ENCODE measurements at regions not wholly inside any gene's neighbourhood (a gene's known extent, or its start where the extent isn't known, plus 50 kb on each side); places are given as distances from the start of the nearest gene placed in this dataset.

DNA sequence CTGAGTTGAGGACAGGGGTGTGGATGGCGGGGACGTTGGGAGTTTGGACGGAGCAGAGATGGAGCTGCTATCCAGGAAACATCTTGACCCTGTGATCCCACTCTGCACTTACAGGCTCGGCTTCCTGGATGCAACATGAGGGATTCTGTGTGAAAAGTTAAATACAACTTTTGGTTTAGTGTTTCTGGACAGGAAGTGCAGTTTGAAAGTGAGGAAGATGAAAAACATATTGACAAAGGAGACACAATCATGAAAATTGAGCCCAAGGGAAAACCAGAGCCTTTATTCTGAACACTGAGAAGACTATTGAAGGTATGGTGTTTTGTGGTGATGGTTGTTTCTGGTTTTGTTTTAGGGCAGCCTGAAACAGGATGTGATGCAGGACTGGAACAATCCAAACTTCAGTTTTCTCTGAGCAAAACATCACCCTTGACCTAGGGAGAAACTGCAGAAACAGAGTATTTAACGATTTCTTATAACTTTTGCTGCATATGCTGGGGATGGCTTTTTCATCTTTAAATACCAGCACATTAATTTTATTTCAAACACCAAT is 76.5 kb upstream of the RFX8 start:
- TF ChIP-seq CTCF (IDR thresholded peaks at IDR 0.05; ENCODE audit: extremely low read depth in 1 of 2, insufficient read depth in 1 of 2, low read depth in 1 of 2, low read length in 2 of 2) (no peak), POLR2AphosphoS5 (IDR thresholded peaks at IDR 0.05; ENCODE audit: insufficient read depth, low read depth, low read length) (no peak), EZH2 (IDR thresholded peaks at IDR 0.05; ENCODE audit: borderline replicate concordance, low read depth, low read length, severe bottlenecking) (no peak), MYC (IDR thresholded peaks at IDR 0.05; ENCODE audit: low read depth, low read length) (no peak), JUN (IDR thresholded peaks at IDR 0.05; ENCODE audit: borderline replicate concordance, insufficient read depth, insufficient read length, low read depth) (no peak), MAX (IDR thresholded peaks at IDR 0.05; ENCODE audit: insufficient read depth, insufficient read length) (no peak), GATA2 (IDR thresholded peaks at IDR 0.05; ENCODE audit: insufficient read depth, insufficient read length, low read depth, low read length) (no peak), FOS (IDR thresholded peaks at IDR 0.05; ENCODE audit: borderline replicate concordance, insufficient read depth, low read length) (no peak), POLR2A (IDR thresholded peaks at IDR 0.05; ENCODE audit: low read depth, low read length) (no peak)
- dilution Hi-C loops (cut with MboI; ENCODE audit: extremely low pct_ligation_motif_present, low sequenced_read_pairs) = no loop called here
- Histone ChIP-seq H3K4me2 (ENCODE audit: insufficient read depth, low read length) (no peak overlapping the region), H3K9me3 (replicated peaks; ENCODE audit: control insufficient read depth, insufficient read depth, low read length) (no peaks in the 10 kb centered on the region), H3K4me1 (ENCODE audit: control insufficient read depth, extremely low read depth, insufficient read depth, low read length) (peaks cover 8% of the 10 kb centered on the region), H3K4me3 (replicated peaks in 1 of 3; ENCODE audit: insufficient read depth in 1 of 3, low read depth in 1 of 3, low read length in 3 of 3) (no peak overlapping the region), H3K27ac (ENCODE audit: insufficient read depth, low read depth, low read length) (no peak overlapping the region), H3K27me3 (ENCODE audit: control insufficient read depth in 2 of 2, insufficient read depth in 2 of 2, low read length in 2 of 2) (no peaks in the 10 kb centered on the region), H2AFZ (ENCODE audit: low read depth, low read length) (peak overlapping the region; percentile 27), H3K9ac (replicated peaks; ENCODE audit: extremely low read depth, insufficient read depth, low read length) (no peak overlapping the region), H3K79me2 (ENCODE audit: control insufficient read depth, insufficient read depth, low read length) (no peaks in the 10 kb centered on the region), H3K36me3 (ENCODE audit: control insufficient read depth in 2 of 2, extremely low read depth in 1 of 2, insufficient read depth in 2 of 2, low read length in 2 of 2) (no peaks in the 10 kb centered on the region), H3K9me1 (replicated peaks; ENCODE audit: control insufficient read depth, extremely low read depth, insufficient read depth, low read length) (no peaks in the 10 kb centered on the region), H4K20me1 (replicated peaks; ENCODE audit: control insufficient read depth, extremely low read depth, insufficient read depth, low read length) (no peaks in the 10 kb centered on the region)
- ChIA-PET CTCF (no interaction called here), POLR2A (no interaction called here)
- DNase-seq (ENCODE audit: low read depth, low spot score) (peak; percentile 30), FAIRE-seq (peak; percentile 67)
- no TSS peak for BruUV-seq (replicated peaks)
- intact Hi-C loops (cut with micrococcal nuclease) = loop anchor here (10.0 kb wide), 1 partner anchor 143 kb away; the partner anchor contains the start of gene MAP4K4
